ENCODE measurements at regions not wholly inside any gene's neighbourhood (a gene's known extent, or its start where the extent isn't known, plus 50 kb on each side); places are given as distances from the start of the nearest gene placed in this dataset.

- H3K4me3 ChIP-seq (ENCODE audit: low read depth, low read length): no peak overlapping the region
- no peak for TF ChIP-seq CTCF (IDR thresholded peaks at IDR 0.05; ENCODE audit: insufficient read depth, low read length, severe bottlenecking)
- peak; percentile 1 for DNase-seq (ENCODE audit: low read depth)
- no peak for FAIRE-seq
- no peaks in the 10 kb centered on the region for H3K36me3 ChIP-seq (ENCODE audit: control insufficient read depth, insufficient read depth, low read length)
- no peaks in the 10 kb centered on the region for H3K27me3 ChIP-seq (ENCODE audit: control insufficient read depth, insufficient read depth, low read length)
These were observed 56.4 kb upstream of the XIRP2 start for GRCh38 chr2:166831930-166832329.

GRCh38 chr2:166825914-166826313 lies 62.4 kb upstream of the XIRP2 start:
- no peaks in the 10 kb centered on the region for H3K36me3 ChIP-seq (ENCODE audit: control insufficient read depth, insufficient read depth, low read length)
- no peak overlapping the region for H3K4me3 ChIP-seq (ENCODE audit: low read depth, low read length)
- no peaks in the 10 kb centered on the region for H3K27me3 ChIP-seq (ENCODE audit: control insufficient read depth, insufficient read depth, low read length)
- no peak for TF ChIP-seq CTCF (IDR thresholded peaks at IDR 0.05; ENCODE audit: insufficient read depth, low read length, severe bottlenecking)
- DNase-seq (ENCODE audit: low read depth): no peak
- no peak for FAIRE-seq

- DNase-seq (ENCODE audit: low read depth) (no peak), FAIRE-seq (no peak)
- no peak for TF ChIP-seq CTCF (IDR thresholded peaks at IDR 0.05; ENCODE audit: insufficient read depth, low read length, severe bottlenecking)
- no peaks in the 10 kb centered on the region for H3K27me3 ChIP-seq (ENCODE audit: control insufficient read depth, insufficient read depth, low read length)
- no peaks in the 10 kb centered on the region for H3K36me3 ChIP-seq (ENCODE audit: control insufficient read depth, insufficient read depth, low read length)
- H3K4me3 ChIP-seq (ENCODE audit: low read depth, low read length): no peak overlapping the region
These were observed 73.9 kb upstream of the XIRP2 start for GRCh38 chr2:166814335-166814734.

GRCh38 chr2:166812166-166812891 lies 76.0 kb upstream of the XIRP2 start:
- TF ChIP-seq CTCF (IDR thresholded peaks at IDR 0.05; ENCODE audit: insufficient read depth, low read length, severe bottlenecking): no peak
- no peak for FAIRE-seq

GRCh38 chr2:166805753-166806152 lies 82.5 kb upstream of the XIRP2 start:
- no peak for TF ChIP-seq CTCF (IDR thresholded peaks at IDR 0.05; ENCODE audit: insufficient read depth, low read length, severe bottlenecking)
- Histone ChIP-seq H3K4me3 (ENCODE audit: low read depth, low read length) (no peak overlapping the region), H3K27me3 (ENCODE audit: control insufficient read depth, insufficient read depth, low read length) (no peaks in the 10 kb centered on the region), H3K36me3 (ENCODE audit: control insufficient read depth, insufficient read depth, low read length) (no peaks in the 10 kb centered on the region)
- FAIRE-seq (no peak), DNase-seq (ENCODE audit: low read depth) (no peak)

More at GRCh38 chr2:166812166-166812891, 76.0 kb upstream of the XIRP2 start:
- no peak for DNase-seq (ENCODE audit: low read depth)
- Histone ChIP-seq H3K36me3 (ENCODE audit: control insufficient read depth, insufficient read depth, low read length) (no peaks in the 10 kb centered on the region), H3K27me3 (ENCODE audit: control insufficient read depth, insufficient read depth, low read length) (no peaks in the 10 kb centered on the region), H3K4me3 (ENCODE audit: low read depth, low read length) (no peak overlapping the region)
